Stomach smooth muscle (tissue), 2 donors: ENCODE measurements at regions not wholly inside any gene's neighbourhood (a gene's known extent, or its start where the extent isn't known, plus 50 kb on each side); places are given as distances from the start of the nearest gene placed in this dataset.

Experiments used
- H3K27ac ChIP-seq: one replicate; pipeline ENCODE4 v1.7.0; 2013; ENCODE audit warnings: mild to moderate bottlenecking, low read length, inconsistent platforms
- H3K27me3 ChIP-seq, 2 donors: one replicate each; pipeline ENCODE4 v1.7.0; 2013; ENCODE audit warnings: low read length in 2 of 2; ENCODE audit not compliant: insufficient read depth in 2 of 2, control insufficient read depth in 1 of 2
- H3K36me3 ChIP-seq, 2 donors: one replicate each; pipeline ENCODE4 v1.7.0; 2013; ENCODE audit warnings: low read length in 2 of 2; ENCODE audit not compliant: control insufficient read depth in 2 of 2, insufficient read depth in 2 of 2
- H3K4me1 ChIP-seq: one replicate; pipeline ENCODE4 v1.7.0; 2013; ENCODE audit warnings: low read length; ENCODE audit not compliant: control insufficient read depth, insufficient read depth
- H3K4me3 ChIP-seq, 2 donors: one replicate each; pipeline ENCODE4 v1.7.0; 2013; ENCODE audit warnings: low read length in 2 of 2
- H3K9ac ChIP-seq, 2 donors: one replicate each; pipeline ENCODE4 v1.7.0; 2013; ENCODE audit warnings: low read length in 2 of 2, mild to moderate bottlenecking in 1 of 2
- H3K9me3 ChIP-seq, 2 donors: one replicate each; pipeline ENCODE4 v1.7.0; 2013; ENCODE audit warnings: low read length in 2 of 2; ENCODE audit not compliant: control insufficient read depth in 2 of 2
- donor health status: healthy.
- donor health status: Pancreatic carcinoma.

GRCh38 chr6:14310960-14311359 lies 193.4 kb downstream of the CD83 start:
- H3K9me3 ChIP-seq: no peaks in the 10 kb centered on the region
- H3K9ac ChIP-seq: no peak overlapping the region
- H3K4me3 ChIP-seq: no peak overlapping the region
- H3K4me1 ChIP-seq: no peaks in the 10 kb centered on the region
- no peak overlapping the region for H3K27ac ChIP-seq
- no peaks in the 10 kb centered on the region for H3K27me3 ChIP-seq
- H3K36me3 ChIP-seq: no peaks in the 10 kb centered on the region

DNA sequence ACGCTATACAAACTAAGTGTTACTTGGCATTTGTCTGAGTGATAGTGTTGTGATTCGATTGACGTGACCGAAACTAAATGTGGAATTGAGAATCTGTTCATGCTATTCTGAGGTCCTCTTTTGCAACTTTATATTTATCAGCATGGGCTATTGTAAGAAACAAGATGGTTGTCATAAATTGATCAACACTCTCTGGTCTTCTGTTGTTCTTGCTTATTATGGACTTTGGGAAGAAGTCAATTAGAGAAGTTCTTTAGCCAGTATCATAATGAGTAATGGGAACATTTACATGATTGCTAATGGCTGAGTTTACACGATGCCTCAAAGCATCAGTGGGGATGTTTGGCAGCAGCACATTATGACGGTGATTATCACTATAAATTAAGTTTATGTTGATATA lies 195.0 kb downstream of the CD83 start:
- peaks cover 6% of the 10 kb centered on the region for H3K4me1 ChIP-seq
- H3K9ac ChIP-seq: no peak overlapping the region

DNA sequence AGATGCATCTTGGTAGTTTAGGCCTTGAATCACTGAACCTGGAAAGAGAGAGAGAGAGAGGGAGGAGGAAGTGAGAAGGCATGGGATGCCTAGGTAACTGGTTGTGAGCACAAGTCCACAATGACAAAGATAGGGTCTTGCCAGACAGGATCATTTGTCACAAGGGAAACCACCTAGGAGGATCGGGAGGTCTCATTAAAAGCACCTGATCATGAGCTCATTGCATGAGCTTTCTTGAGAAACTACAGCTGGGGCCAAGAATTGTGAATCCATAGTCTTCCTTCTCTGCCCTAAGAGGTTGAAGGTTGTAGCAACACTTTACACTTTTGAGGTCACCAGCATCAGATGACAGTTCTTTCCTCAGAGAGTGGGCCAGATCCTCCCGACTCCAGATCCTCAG lies 195.7 kb downstream of the CD83 start:
- Histone ChIP-seq H3K27ac (no peak overlapping the region), H3K36me3 (no peaks in the 10 kb centered on the region), H3K9ac (no peak overlapping the region), H3K27me3 (no peaks in the 10 kb centered on the region), H3K4me1 (peaks cover 6% of the 10 kb centered on the region), H3K4me3 (no peak overlapping the region), H3K9me3 (no peaks in the 10 kb centered on the region)

More for the DNA sequence above, 195.0 kb downstream of the CD83 start:
- H3K36me3 ChIP-seq: no peaks in the 10 kb centered on the region
- H3K4me3 ChIP-seq: no peak overlapping the region
- no peaks in the 10 kb centered on the region for H3K9me3 ChIP-seq
- no peak overlapping the region for H3K27ac ChIP-seq
- H3K27me3 ChIP-seq: no peaks in the 10 kb centered on the region

GRCh38 chr6:14315353-14315752 lies 197.8 kb downstream of the CD83 start:
- Histone ChIP-seq H3K27ac (no peak overlapping the region), H3K9me3 (no peaks in the 10 kb centered on the region), H3K9ac (no peak overlapping the region), H3K4me1 (peaks cover 6% of the 10 kb centered on the region), H3K36me3 (no peaks in the 10 kb centered on the region), H3K27me3 (no peaks in the 10 kb centered on the region), H3K4me3 (no peak overlapping the region)

DNA sequence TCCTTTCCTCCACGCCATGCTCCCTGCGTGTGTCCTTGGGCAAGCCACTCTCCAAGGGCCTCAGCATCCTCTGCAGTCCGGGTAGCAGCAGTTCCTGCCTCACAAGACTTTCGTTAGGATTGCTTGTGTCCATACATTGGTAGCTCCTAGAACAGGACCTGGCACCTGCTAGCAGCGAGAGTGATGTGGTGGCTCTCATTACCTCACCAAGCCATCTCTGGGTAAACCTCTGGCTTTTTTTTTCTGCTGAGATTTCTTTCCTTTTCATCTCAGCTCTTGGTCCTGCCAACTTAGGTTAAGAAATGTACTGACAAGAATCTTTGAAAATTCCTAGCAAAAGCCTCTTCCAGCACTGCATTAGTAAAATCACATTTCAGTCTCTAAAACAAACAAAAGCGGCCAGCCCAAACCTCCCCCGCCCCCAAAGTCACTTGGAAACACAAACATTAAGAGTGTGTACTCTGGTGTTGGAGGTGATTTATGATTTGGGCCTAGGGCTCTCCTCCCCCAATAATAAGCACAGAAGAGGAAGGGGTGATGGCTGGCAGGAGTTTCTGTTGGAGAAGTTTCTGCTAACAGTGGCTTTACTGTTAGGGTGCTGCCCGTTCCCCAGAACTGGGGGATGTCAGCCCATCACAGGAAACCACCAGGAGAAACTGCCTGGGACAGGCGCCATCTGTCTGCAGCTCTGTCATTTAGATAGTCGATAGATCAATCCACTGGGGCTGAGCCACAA lies 199.2 kb downstream of the CD83 start:
- Histone ChIP-seq H3K9me3 (no peaks in the 10 kb centered on the region), H3K4me1 (peaks cover 6% of the 10 kb centered on the region), H3K27me3 (no peaks in the 10 kb centered on the region), H3K36me3 (no peaks in the 10 kb centered on the region), H3K4me3 (no peak overlapping the region), H3K9ac (no peak overlapping the region), H3K27ac (no peak overlapping the region)

DNA sequence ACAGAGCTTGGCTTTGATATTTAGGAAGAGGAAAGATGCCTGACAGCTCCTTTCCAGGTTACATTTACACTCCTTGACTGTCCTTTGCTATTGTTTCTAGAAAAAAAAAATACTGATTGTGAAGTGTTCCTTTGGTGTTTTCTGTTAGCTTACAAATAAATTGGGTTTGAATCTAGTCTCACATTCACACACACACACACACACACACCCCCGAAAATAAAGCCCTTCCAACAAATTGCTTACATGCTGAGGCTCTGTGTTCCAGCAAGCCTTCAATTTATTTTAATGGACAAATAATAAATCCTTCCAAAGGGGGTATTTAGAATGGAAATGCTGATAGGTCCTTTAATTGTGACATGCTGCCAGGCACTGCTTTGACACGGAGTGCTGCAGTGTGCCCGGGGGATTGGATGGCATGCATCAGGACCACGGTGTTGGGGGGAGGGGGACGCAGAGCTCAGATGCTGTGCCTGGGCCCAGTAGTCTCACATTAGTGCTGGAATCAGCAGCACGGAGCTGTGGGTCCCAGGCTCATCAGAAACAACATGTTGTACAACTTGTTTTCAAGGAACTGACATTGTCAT lies 199.9 kb downstream of the CD83 start:
- Histone ChIP-seq H3K27me3 (no peaks in the 10 kb centered on the region), H3K9ac (no peak overlapping the region), H3K4me1 (peaks cover 6% of the 10 kb centered on the region), H3K36me3 (no peaks in the 10 kb centered on the region), H3K9me3 (no peaks in the 10 kb centered on the region), H3K27ac (no peak overlapping the region), H3K4me3 (no peak overlapping the region)

DNA sequence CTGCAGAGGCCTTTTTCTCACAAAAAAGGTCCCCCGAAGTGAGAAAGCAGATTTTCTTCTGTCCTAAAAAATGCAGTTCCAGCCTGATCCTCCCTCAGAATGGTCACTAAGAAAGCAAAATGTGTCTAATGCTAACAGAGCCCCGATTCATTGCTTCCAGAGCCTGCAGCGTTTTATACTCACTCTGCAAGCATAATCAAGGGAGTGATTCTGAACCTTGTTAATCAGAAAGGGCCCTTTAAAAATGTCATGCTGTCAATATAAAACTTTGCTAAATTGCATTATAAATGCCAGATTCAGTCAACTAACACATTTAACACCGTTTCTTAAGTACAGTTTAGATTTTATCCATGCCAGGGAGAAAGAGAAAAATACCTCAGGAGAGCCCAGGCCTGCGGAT lies 202.8 kb downstream of the CD83 start:
- no peaks in the 10 kb centered on the region for H3K36me3 ChIP-seq
- peaks cover 6% of the 10 kb centered on the region for H3K4me1 ChIP-seq
- H3K9me3 ChIP-seq: no peaks in the 10 kb centered on the region
- no peaks in the 10 kb centered on the region for H3K27me3 ChIP-seq
- no peak overlapping the region for H3K27ac ChIP-seq
- H3K9ac ChIP-seq: no peak overlapping the region
- no peak overlapping the region for H3K4me3 ChIP-seq

DNA sequence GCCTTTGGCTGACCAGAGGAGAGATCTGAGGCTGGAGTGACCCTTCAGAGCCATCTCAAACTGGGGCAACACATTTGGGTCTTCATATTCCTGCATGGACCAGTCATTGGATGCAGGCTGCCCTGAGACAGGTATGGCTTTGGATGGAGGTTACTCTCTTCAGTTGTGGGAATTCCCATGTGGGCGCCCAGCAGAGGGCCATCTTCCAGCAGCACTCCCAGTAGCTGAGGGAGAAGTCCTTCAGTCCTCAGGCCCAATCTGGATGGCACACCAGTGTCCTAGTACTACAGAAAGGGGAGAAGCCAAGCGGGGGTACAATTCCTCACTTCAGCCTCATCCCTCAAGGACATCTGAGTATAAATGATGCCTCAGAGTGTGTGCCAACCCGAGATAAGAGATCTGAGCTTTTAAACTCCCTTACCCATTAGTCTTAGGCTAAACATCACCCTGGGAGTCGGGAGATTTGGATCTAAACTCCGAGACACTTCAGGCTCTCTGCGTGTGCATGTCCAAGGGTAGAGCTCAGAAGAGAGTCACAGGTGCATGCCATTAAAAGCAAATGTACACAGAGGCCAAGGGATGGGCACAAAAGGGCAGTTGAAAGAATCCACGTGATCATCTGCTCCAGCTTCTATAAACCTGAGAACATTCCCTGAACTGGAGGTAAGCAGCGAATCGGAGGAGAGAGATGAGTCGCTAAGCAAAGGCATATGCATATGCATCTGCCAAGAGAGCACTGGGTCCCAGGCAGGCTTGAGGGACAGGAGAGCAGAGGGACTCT lies 204.6 kb downstream of the CD83 start:
- Histone ChIP-seq H3K9ac (no peak overlapping the region), H3K4me1 (no peaks in the 10 kb centered on the region), H3K36me3 (no peaks in the 10 kb centered on the region), H3K4me3 (no peak overlapping the region), H3K27me3 (no peaks in the 10 kb centered on the region), H3K9me3 (no peaks in the 10 kb centered on the region), H3K27ac (no peak overlapping the region)

- Histone ChIP-seq H3K4me3 (no peak overlapping the region), H3K36me3 (no peaks in the 10 kb centered on the region), H3K27me3 (no peaks in the 10 kb centered on the region), H3K27ac (no peak overlapping the region), H3K9me3 (no peaks in the 10 kb centered on the region), H3K9ac (no peak overlapping the region), H3K4me1 (no peaks in the 10 kb centered on the region)
Observed at GRCh38 chr6:14322841-14323240, 205.3 kb downstream of the CD83 start.

- H3K36me3 ChIP-seq: no peaks in the 10 kb centered on the region
- H3K27ac ChIP-seq: no peak overlapping the region
- no peak overlapping the region for H3K9ac ChIP-seq
- no peaks in the 10 kb centered on the region for H3K4me1 ChIP-seq
- H3K27me3 ChIP-seq: no peaks in the 10 kb centered on the region
- H3K4me3 ChIP-seq: no peak overlapping the region
- no peaks in the 10 kb centered on the region for H3K9me3 ChIP-seq
Observed at GRCh38 chr6:14326774-14327173, 209.2 kb downstream of the CD83 start.

DNA sequence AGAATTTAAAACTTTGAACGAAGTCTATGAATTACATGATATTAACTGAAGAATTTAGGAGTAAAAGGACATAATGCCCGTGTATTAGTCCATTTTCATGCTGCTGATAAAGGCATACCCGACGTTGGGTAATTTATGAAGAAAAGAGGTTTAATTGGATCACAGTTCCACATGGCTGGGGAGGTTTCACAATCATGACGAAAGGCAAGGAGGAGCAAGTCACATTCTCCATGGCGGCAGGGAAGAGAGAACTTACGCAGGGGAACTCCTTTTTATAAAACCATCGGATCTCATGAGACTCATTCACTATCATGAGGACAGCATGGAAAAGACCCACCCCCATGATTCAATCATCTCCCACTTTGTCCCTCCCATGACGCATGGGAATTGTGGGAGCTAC lies 210.6 kb downstream of the CD83 start:
- Histone ChIP-seq H3K27ac (no peak overlapping the region), H3K4me1 (no peaks in the 10 kb centered on the region), H3K27me3 (no peaks in the 10 kb centered on the region), H3K9me3 (peaks cover 0 to 3% of the 10 kb centered on the region in 2 donors), H3K9ac (no peak overlapping the region), H3K4me3 (no peak overlapping the region), H3K36me3 (no peaks in the 10 kb centered on the region)
